Ishikawa (cell line): ENCODE measurements at regions not wholly inside any gene's neighbourhood (a gene's known extent, or its start where the extent isn't known, plus 50 kb on each side); places are given as distances from the start of the nearest gene placed in this dataset.

Experiments used
- CEBPB ChIP-seq: IDR thresholded peaks from 2 replicates; pipeline ENCODE4 v1.6.1; 2012
- CREB1 ChIP-seq: IDR thresholded peaks from 2 replicates; pipeline ENCODE4 v1.6.1; 2012; ENCODE audit warnings: low read depth
- EGR1 ChIP-seq: IDR thresholded peaks from 2 replicates; pipeline ENCODE4 v1.6.1; 2012
- EP300 ChIP-seq: IDR thresholded peaks from 2 replicates; pipeline ENCODE4 v1.6.1; 2012; ENCODE audit warnings: borderline replicate concordance
- FOXM1 ChIP-seq: IDR thresholded peaks from 2 replicates; pipeline ENCODE4 v1.6.1; 2012; ENCODE audit warnings: low read depth, borderline replicate concordance
- MAX ChIP-seq: IDR thresholded peaks from 2 replicates; pipeline ENCODE4 v1.6.1; 2012
- NFIC ChIP-seq: IDR thresholded peaks from 2 replicates; pipeline ENCODE4 v1.6.1; 2012
- RAD21 ChIP-seq: IDR thresholded peaks from 2 replicates; pipeline ENCODE4 v1.6.1; 2012; ENCODE audit warnings: low read depth
- REST ChIP-seq: IDR thresholded peaks from 2 replicates; pipeline ENCODE4 v1.6.1; 2012; ENCODE audit warnings: low read depth, mild to moderate bottlenecking
- TAF1 ChIP-seq: IDR thresholded peaks from 2 replicates; pipeline ENCODE4 v1.6.1; 2012; ENCODE audit warnings: low read depth, mild to moderate bottlenecking
- TCF12 ChIP-seq: IDR thresholded peaks from 2 replicates; pipeline ENCODE4 v1.6.1; 2012; ENCODE audit warnings: low read depth
- TEAD4 ChIP-seq: IDR thresholded peaks from 2 replicates; pipeline ENCODE4 v1.6.1; 2012
- USF1 ChIP-seq: IDR thresholded peaks from 2 replicates; pipeline ENCODE4 v1.6.1; 2012
- YY1 ChIP-seq: IDR thresholded peaks from 2 replicates; pipeline ENCODE4 v1.6.1; 2012; ENCODE audit warnings: low read depth
- ZBTB7A ChIP-seq: IDR thresholded peaks from 2 replicates; pipeline ENCODE4 v1.6.1; 2012; ENCODE audit warnings: low read depth

- TF ChIP-seq USF1 (no peak), RAD21 (no peak), TAF1 (no peak), CEBPB (no peak), MAX (no peak), CREB1 (no peak)
These were observed 123.6 kb upstream of the KIF5B start for GRCh38 chr10:32179836-32180235.

GRCh38 chr10:32175629-32176028, 119.4 kb upstream of the KIF5B start:
- TF ChIP-seq EGR1 (no peak), CEBPB (0 out of 2 replicates have a peak, but pooled peaks have one; percentile 33)

GRCh38 chr10:32174349-32174893, 118.2 kb upstream of the KIF5B start:
- TF ChIP-seq CREB1 (no peak), YY1 (no peak), TCF12 (no peak), ZBTB7A (no peak), CEBPB (no peak), EGR1 (no peak), MAX (no peak), NFIC (no peak), FOXM1 (no peak)

GRCh38 chr10:32171204-32171603, 115.0 kb upstream of the KIF5B start:
- TF ChIP-seq TEAD4 (peak; percentile 13; the same call in 1 of the 2 replicates), USF1 (no peak), NFIC (peak; percentile 31; the same call in 1 of the 2 replicates)

GRCh38 chr10:32169556-32169955, 113.3 kb upstream of the KIF5B start:
- TF ChIP-seq NFIC (no peak), MAX (no peak), TEAD4 (no peak), RAD21 (no peak), EGR1 (no peak), YY1 (no peak), USF1 (no peak), FOXM1 (no peak), REST (no peak), TCF12 (no peak), CREB1 (no peak), CEBPB (no peak), ZBTB7A (no peak), EP300 (no peak), TAF1 (no peak)

- no peak for TF ChIP-seq TEAD4
- TF ChIP-seq YY1 = no peak
- TF ChIP-seq FOXM1 = no peak
- TF ChIP-seq CEBPB = no peak
- no peak for TF ChIP-seq NFIC
- no peak for TF ChIP-seq CREB1
- no peak for TF ChIP-seq ZBTB7A
- TF ChIP-seq TCF12 = no peak
- no peak for TF ChIP-seq REST
- TF ChIP-seq EGR1 = no peak
- no peak for TF ChIP-seq RAD21
- no peak for TF ChIP-seq TAF1
- TF ChIP-seq EP300 = no peak
- no peak for TF ChIP-seq MAX
- no peak for TF ChIP-seq USF1
These were observed 111.2 kb upstream of the KIF5B start for GRCh38 chr10:32167450-32167849.
